Adrenal gland (tissue), 5 donors: ENCODE measurements at regions not wholly inside any gene's neighbourhood (a gene's known extent, or its start where the extent isn't known, plus 50 kb on each side); places are given as distances from the start of the nearest gene placed in this dataset.
"Not testable (repeated sequence)": the region's sequence is repeated elsewhere in the genome, so short reads cannot be mapped to it uniquely, and the experiment has no call there.

Experiments
- CTCF ChIP-seq, 6 experiments: fragments of 450-650 bp in 4 of 6; fragments of 200-600 bp in 2 of 6; sonication (generic) in 1 of 6; IDR thresholded peaks; 1 replicate in 5 of 6; 2 replicates in 1 of 6; pipeline versions ENCODE4 v1.5.1 to v1.8.0; 2016 to 2021; ENCODE audit warnings: antibody characterized with exemption in 6 of 6, mild to moderate bottlenecking in 2 of 6, moderate library complexity in 1 of 6
- POLR2A ChIP-seq, 2 donors: fragments of 450-650 bp; IDR thresholded peaks; one replicate each; pipeline ENCODE4 v1.6.1; 2017; ENCODE audit warnings: antibody characterized with exemption in 2 of 2, mild to moderate bottlenecking in 2 of 2, moderate library complexity in 1 of 2
- donor health status: DM: no; HTN: no; CAD: no.

- TF ChIP-seq CTCF, POLR2A (IDR thresholded peaks at IDR 0.05): not testable (repeated sequence)
Observed at GRCh38 chr2:95727420-95727819, 135.6 kb downstream of the TRIM43 start.
